ENCODE measurements at regions not wholly inside any gene's neighbourhood (a gene's known extent, or its start where the extent isn't known, plus 50 kb on each side); places are given as distances from the start of the nearest gene placed in this dataset.

DNA sequence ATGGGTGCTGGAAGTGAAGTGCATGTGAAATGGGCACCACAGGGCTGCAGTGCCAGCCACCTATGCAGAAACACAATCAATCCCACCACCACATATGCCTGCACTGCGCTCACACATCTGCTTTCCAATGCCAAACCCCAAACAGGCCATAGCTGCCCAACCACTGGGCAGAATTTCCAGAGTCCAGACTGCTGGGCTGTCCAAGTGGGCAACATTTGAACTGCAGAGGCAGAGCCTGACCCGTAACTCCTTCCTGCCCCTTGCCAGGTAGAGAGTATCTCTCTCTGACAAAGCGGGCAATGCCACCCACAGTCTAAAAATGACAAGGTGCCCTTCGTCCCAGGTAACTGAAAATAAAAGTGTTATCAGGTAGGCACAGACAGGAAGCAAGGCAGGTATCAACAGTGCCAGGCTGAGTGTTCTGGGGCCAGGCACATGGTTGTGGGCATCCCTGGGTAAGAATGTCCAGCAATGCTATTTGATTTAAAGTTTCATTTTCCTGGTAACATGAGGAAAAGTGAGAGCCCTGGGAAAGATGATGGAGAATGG lies 79.5 kb downstream of the FOXA2 start:
- DNase-seq: no peak

DNA sequence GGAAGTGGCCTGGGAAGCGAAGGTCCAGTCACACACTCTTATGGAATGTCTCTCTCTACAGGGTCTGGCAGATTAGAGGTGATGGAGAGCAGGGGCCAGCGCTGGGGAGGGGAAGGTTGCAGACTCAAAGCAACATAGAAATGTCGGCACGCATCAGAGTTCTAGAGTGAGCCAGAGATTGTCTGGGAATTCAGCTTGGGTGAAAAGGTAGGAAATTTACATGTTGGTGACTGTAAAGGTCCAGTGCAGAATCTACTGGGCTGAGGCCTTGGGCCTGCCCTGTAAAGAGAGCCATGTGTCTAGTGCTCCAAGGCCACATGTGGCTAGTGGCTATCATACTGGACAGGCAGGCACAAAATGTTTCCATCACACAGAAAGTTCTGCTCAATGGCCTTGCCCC lies 80.8 kb downstream of the FOXA2 start:
- DNase-seq: no peak

DNA sequence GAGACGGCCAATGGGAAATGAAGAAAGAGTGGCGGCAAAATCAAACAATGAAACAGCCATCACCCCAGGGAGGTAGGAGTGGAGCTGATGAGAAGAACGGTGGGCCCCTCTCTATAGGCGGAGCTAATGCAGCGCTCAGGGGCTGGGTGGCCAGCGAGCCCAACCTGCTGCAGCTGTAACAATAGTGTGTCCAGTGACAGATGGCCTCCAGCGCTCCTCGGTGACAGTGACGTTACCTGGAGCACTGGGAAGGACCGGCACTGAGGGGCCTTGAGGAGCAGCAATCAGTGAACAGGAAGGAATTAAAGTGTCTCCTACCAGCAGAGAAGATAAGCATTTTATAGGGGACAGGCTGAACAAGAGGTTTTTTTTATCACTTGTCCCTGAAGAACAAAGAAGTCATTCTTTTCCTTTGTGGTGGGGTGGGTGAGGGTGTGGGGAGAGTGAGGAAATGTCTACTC lies 81.6 kb downstream of the FOXA2 start:
- DNase-seq: no peak

DNA sequence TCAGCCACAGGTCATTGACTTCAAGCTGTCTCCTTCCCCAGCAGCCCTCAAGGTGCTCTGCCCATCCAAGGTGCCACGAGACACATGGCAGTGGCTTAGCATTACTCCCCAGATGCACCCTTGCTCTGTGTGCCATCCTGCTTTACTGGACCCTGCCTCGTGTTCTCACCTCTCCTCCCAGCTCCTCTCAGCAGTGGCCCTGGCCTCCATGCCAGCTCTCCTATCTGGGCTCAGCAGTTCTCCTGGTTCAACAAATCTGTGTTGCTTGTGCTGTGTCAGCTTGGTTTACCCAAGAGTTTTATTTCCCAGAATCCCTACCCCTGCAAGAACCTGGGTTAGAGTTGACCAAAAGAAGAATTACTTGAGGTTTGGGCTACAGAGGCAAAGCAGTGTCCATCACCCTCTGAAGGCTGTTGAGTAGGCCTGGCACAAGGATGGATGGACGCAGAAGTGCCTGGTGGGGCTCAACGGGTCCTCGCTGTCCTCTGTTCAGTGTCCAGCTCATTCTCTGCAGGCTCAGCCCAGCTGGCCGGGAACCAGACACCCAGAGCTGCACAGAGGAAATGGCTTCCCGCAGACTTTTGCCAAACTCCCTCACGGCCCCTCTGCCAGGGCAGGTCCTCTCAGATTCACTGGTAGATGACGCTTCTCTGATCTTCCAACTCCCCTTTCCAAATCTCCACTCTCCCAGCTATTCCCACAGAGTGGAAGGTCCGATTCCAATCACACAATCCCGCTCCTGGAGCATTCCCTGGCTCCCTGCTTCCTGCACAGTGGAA lies 82.6 kb downstream of the FOXA2 start:
- DNase-seq: no peak

DNA sequence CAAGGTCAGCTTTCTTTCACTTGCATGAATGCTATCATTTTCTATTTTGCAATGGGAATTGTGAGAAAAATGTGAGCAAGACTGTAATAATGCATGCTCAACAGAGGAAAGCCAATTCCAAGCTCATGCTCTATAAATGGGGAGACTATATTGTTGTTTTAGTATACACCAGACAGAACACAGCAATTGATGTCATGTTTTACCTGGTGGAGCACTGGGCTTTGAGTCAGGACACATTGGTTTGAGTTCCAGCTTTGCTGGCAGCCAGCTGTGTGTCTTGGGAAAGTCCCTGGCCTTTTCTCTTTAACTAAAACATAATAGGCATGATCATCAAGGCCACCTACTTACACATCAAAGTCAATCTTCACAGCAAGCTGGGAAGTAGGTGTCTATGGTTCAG lies 83.3 kb downstream of the FOXA2 start:
- DNase-seq: no peak

DNA sequence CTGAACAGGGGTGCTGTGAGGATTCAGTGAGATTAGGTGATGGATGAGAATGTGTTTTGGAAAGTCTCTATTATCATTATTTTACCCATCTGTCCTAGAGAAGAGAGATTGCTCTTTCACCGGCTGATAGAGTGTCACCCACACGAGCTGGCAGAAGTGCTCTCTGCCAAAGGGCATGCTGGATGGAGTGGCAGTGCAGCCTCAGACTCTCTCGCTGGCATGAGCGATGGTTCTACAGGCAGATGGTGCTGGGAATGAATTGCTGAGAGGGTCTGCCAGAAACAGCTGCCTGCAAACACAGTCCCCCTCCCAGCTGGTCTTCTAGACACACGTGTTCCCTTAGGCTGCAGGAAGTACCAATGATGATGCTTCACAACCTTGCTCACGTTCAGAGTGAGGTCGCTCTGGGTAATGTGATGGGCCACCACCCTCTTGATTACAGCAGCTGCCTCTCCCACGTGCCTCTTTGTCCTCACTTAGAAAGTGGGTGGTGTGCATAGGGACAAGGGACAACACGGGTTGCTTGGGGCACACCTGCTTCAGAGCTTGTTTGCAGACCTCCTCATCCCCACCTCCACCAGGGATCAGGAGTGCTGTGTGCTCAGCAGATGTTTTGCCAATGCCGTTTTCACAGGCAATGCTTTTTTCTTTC lies 84.7 kb downstream of the FOXA2 start:
- no peak for DNase-seq

DNA sequence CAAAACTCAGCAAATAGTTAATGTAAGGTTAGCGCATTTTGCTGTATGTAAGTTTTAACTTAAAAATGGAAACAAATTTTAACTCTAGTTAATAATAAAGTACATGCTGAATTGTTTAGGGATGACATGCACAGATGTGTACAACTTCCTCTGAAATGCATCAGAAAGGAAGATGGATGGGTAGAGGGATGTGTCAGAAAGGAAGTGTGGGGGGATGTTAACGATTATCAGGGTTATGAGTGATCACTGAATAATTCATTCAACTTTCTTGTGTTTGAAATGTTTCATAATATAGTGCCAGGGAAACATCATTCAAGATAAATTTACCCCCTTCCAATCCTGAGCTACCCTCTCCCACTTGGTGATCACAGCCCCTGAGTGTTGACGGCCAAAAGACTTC lies 87.6 kb downstream of the FOXA2 start:
- DNase-seq: no peak

DNA sequence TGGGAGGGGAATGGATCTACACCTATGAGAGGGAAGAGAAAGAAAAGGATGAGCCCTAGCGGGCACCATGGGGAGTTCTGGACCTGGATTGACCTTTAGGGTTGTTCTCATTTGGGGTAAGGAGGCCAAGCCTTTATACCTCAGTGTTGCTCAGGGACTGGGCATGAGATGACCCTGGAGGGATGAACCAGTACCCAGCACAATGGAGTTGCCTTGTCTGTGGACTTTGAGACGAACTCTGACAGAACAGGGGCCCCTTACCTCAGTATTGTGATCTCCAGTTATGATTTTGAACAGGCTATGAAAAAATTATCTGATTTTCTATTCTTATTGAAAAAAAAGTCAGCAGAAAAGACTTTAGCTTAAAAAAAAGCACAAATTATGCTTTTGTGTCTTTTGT lies 88.6 kb downstream of the FOXA2 start:
- DNase-seq: no peak

DNA sequence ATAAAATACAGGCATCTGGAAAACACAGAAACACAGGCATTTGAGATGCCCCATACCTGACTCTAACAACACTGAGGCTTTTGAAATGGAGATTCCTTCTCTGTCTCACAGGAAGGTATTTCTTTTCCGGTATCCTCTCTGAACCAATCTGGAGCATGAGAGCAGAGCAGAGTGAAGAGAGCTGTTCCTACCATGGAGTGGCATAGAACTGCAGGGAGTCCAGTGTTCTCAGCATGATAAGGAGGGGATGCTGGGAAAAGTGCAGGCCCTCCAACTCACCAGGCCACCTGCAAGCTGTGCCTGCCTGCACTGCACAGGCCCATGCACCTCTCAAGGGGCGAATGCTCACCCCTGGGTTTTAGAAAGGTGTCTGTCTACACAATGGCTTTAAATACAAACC lies 89.2 kb downstream of the FOXA2 start:
- no peak for DNase-seq

DNA sequence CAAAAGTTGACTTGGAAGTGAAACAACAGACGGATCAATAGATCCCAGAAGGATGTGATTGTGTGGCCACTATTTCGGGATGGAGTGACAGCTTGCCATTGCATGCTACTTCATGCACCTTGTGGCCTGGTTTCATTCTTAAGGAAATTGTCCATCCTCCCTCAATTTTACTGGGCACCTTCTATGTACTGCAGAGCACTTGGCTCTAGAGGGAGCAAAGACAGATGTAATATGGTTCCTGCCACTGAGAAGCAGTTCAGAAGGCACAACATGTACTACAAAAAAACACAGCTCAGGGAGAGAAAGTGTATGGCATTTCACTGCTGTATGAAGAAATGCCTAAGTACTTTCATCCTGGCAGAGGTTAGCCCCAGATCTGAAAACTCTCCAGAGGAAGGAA lies 91.9 kb downstream of the FOXA2 start:
- DNase-seq: no peak

DNA sequence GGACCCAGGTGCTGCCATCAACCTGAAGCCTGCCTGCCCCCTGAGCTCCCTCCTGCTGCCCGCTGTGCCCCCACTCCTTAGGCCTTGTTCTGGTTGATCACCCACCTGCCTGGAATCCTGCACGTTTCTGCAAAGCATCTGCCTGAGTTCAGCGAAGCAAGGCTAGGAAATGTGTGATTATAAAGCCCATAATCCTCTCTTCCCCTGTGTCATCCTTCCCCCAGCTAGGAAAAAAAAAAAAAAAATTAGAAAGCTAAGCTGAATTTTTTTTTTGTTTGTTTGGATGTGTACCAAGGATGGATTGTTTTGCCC lies 93.2 kb downstream of the FOXA2 start:
- no peak for DNase-seq

DNA sequence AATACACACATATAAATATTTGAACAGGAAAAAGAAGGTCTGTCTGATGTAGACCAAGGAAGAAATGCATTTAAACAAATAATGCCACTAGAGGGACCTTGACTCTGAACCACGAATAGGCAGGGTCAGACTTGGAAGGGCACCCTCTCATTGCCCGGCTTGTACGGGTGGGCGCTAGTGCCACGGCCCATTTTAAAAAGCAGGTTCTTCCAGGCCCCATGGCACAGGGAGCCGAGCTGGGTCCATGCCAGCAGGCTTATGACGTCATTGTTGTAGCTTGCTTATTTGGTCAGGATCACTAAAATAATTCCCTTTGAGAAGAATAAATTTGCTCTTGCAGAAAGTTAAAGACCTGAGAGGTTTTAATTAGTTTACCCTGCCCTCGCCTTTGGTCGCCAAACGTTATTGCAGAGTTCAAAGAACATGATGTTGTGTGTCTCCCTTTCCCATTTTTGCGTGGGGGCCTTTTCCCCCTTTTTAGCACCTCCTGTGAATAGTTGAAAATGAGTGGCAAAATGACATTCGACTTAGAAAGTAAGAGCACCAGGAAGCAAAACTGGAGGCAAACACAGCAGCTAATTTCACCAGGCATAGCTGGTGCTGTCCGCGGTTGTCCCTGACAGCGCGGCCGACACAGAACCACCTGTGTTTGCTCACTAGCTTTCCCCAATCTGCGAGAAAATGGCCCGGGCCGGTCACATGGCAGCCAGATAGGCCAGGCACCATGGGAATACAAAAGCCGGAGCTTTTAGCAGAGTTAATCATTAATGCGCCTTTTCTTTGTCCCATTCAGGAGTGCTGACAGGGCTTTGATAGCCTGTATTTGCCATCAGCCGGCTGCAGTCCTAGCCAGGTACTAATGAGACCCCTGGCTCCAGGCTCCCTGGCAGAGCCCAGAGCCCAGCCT lies 93.8 kb downstream of the FOXA2 start:
- no peak for DNase-seq

DNA sequence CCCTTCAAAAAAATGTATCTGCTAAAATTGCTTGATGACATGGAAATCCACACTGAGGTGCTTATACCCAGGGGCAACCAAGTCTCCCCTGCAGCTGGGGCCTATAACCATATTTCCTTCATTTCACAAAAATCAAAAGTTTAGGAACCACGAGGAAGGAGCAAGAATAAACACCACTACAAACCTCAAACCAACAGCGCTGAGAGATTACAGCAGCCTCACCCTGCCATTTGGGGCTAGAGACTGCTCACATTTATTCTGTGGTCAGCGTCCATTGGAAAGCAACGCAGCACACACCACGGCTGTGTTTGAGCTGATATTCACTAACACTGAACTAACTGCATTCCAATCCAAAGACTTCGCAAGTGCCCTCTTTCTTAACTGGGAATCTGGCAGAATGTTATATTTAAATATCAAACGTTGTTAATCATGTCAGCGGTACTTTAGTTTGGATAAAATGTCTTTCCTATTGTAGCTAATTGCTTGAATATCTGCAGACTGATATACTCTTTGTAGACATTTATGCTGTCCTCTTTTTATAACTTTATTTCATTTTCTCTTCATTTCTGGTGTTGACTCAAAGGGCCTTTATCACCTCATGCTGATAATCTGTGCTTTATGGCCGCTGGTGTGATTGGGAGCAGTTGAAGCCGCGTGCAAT lies 94.6 kb downstream of the FOXA2 start:
- DNase-seq: no peak

DNA sequence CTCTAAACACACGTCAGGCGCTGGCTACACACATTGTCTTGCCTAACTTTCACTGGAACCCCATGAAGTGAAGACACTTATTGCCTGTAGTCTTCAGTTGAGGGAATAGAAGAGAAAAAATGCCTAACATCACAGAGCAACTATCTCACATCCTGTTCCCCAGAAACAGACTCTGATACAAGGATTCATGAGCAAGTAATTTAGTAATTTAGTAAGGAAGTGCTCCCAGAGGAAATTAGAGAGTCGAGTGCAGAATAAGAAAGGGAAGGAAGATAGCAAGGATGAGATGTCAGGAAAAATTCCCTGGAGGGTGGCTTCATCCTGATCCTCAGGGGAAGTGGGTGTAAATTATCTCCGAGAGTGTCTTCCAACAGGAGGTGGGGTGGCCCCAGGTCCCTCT lies 104.0 kb downstream of the FOXA2 start:
- DNase-seq: no peak

DNA sequence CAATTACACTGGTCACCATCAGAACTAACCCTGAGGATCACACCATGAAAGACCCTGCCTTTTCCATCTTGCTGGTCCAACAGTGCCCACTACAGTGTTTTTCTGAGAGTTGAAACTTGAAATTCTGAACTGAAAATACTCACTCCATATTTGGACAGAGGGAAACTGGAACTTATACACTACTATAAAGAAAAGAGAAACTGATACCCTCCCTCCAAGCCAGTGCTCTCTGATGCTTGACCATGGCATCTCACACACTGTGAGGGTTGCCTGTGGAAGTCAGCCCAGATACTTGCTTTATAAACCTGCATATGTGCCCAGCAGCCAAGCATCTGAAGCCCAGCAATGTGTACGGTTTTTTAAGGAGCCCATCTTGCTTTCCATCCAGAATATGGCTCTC lies 108.7 kb downstream of the FOXA2 start:
- DNase-seq: no peak

DNA sequence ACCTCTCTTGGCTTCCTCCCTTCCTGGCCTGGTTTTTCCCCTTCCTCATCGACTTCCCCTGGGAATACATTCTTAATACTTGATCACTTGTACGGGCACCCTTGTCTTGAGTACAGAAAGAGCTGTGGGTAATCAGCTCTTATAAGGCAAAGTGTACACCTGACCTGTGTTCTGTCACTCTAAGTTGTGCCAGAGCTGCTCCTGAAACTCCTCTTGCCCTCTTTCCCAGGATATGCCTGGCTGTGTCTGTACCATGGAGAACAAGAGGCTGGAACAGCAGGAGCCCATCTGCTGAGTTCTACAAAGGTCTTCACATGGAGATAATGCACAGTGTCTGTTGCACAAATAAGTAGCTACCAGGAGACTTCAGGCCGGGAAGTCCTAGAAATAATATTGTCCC lies 110.1 kb downstream of the FOXA2 start:
- no peak for DNase-seq

DNA sequence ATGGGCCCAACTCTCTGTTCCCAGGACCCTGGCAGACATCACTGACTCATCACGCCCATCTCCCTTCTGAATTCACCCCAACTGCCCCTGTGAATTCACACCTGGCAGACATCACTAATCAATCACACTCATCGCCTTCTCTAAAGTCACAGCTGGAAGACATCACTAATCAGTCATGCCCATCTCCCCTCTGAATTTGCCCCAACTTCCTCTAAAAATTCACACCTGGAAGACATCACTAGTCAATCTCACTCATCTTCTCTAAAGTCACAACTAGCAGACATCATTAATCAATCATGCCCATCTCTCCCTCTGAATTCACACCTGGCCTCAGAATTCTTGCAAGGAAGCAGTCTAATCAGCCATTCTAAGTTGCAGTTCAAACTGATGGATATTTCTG lies 111.1 kb downstream of the FOXA2 start:
- no peak for DNase-seq

DNA sequence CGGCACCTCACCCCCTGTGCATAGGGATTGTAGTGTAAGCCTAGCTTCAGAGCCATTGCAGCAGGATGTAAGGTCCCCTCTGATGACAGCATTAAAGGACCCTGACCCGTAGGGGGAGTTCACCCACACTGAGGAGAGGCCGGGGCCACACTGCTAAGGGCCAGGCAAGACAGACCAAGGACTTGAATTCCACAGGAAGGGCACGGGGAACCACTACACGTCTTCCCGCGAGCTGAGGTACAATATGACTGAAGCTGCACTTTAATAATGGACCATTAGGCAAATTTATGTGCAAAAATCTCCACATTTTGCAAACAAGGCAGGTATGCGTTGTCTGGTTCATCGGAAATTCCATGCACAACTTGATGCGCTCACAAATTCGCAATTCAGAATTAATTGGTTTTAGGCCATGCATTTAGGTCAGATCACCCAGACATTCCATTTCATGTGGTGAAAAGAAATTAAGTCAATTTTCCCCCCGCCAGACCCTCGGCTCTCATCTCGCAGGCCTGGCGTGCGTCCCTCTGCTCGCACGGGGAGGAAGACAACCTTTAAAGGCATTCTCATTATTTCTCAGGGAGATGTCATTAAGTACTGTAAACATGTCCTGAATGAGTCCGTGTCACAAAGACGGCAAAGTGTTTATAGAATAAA lies 111.8 kb downstream of the FOXA2 start:
- DNase-seq: no peak

DNA sequence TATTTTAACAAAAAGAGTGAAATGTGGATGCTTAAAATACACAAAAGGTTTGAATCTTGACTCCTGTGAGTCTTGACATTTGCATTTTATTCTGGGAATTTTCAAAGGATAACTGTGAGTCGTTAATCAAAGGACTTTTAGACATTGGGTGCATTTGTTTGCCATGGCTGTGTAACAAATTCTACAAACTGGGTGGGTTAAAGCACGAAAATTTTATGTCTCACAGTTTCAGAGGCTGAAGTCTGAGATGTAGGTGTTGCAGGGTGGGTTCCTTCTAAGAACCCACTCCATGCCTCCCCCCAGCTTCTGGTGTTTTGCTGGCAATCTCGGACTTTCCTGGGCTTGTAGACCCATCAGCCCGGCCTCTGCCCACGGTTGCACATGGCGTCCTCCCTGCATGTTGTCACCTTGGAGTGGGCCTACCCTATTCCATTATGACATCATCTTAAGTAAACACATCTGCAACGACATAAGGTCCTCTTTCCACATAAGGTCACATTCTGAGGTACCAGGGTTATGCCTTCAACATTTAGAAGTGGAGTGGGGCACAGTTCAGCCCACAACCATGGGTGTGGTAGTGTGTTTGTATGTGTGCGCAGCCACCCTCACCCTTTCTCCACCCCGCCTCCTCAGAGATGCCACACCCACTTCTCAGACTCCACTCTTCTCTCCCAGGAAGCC lies 113.1 kb downstream of the FOXA2 start:
- DNase-seq: no peak

DNA sequence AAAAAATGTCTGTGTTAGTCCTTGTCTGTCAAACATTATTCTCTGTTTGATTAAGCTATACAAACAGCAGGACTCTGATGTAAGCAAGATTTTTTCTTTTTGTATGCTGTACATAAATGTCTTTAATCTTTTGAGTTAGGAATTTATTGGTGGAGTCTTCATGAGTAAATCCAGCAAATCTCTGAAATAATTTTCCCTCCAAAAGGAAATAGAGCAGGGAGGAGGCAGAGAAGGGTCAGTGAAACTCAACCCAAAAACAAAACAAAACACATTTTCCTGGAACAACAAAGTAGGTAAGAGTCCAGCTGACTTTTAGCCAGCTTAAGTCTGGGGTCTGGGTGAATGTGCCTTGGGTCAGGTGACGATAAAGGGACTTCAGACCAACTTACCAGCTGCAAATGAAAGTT lies 113.7 kb downstream of the FOXA2 start:
- DNase-seq: no peak

DNA sequence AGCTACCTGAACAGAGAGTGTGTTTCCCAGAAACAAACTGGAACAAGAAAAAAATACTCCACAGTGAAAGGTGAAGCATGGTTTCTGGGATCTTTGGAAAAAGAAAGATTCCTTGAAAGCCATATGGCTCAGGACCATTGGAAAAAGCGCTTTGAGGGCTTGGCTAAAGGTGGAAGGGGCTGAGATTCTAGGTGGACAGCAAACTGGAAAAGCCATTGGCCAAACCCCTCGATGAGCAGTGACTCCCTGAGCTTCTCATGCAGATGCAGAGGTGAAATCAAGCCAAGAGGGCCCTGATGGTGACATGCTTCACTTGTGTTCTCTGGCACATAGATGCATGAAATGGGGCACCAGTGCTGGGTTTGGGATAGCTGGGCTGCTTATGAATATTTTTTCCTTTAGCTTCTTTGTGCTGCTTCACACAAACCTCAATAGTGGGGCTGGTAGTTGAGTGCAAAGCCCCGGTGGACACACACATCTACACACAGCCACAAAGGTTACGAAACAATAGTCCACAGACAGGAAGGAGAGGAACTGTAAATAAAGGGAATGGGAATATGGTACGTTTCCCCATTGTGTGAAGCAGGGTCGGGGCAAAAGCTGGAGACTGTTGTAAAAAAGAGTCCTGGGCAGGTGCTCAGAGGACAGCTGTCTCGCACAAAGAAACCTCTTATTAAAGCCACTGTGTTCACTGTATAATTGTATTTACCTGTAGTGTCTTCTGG lies 117.8 kb downstream of the FOXA2 start:
- no peak for DNase-seq
